ENCODE measurements at regions not wholly inside any gene's neighbourhood (a gene's known extent, or its start where the extent isn't known, plus 50 kb on each side); places are given as distances from the start of the nearest gene placed in this dataset.

DNA sequence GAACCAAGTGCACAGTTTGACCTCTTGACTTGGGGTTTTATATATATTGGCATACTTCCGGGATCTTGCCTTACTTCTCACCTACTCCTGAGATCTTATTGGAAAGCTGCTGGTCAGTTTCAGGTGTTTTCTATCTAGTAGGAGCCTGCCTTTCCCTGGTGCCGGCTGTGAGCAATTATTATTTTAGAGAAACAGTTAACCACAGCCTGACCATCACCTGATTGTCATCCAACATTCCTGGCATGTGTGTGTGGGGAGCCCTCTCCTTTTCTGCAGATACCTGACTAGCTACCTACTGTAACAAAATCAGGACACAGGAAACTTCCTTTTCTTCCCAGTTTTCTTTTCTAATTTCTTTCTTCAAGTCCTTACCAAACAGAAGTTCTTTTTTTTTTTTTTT lies 220.4 kb downstream of the ATP23 start:
- Histone ChIP-seq H3K4me1 (ENCODE audit: control insufficient read depth in 1 of 2, extremely low read depth in 1 of 2, insufficient read depth in 2 of 2, low read length in 2 of 2) (no peaks in the 10 kb centered on the region), H3K9me3 (no peaks in the 10 kb centered on the region), H3K27me3 (replicated peaks in 1 of 2; ENCODE audit: control insufficient read depth in 2 of 2, extremely low read depth in 1 of 2, insufficient read depth in 2 of 2, low read length in 1 of 2) (peaks cover 0 to 10% of the 10 kb centered on the region in 2 experiments), H3K27ac (ENCODE audit: low read length) (no peak overlapping the region), H3K36me3 (ENCODE audit: control insufficient read depth in 2 of 2, extremely low read depth in 1 of 2, insufficient read depth in 1 of 2, low read length in 1 of 2) (no peaks in the 10 kb centered on the region), H3K4me3 (ENCODE audit: control insufficient read depth in 1 of 2, extremely low read depth in 1 of 2, low read length in 1 of 2) (no peak overlapping the region)
- ChIA-PET POLR2A (no interaction called here), CTCF (no interaction called here)
- DNase-seq, result no peak
- ATAC-seq (replicated peaks in 1 of 4), result no peak
- no peaks in the 10 kb centered on the region for H3K4me1 Mint-ChIP-seq
- H3K27ac Mint-ChIP-seq, result no peak overlapping the region
- no peak overlapping the region for H3K4me3 Mint-ChIP-seq
- H3K27me3 Mint-ChIP-seq, result peaks cover 20 to 23% of the 10 kb centered on the region in 2 donors
- no peaks in the 10 kb centered on the region for H3K36me3 Mint-ChIP-seq
- WGBS (ENCODE audit: insufficient coverage), result no CpG with 5 or more reads among the region's 2 CpGs
- H3K9me3 Mint-ChIP-seq, result no peaks in the 10 kb centered on the region

DNA sequence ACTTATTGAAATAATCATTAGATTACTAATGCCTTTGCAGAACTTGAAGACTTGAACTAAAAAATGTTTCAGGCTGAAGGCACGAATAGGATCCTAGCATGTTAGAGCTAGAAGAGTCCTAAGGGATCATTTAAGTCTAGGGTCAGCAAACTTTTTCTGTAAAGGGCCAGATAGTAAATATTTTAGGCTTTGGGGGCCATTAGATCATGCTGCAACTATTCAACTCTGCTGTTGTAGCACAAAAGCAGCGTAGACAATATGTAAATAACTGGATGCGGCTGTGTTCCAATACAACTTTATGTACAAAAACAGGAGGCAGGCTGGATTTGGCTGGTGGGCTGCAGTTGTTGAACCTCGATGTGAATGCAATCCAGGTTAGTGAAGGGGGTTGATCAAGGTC lies 221.7 kb downstream of the ATP23 start:
- WGBS (ENCODE audit: insufficient coverage), result 79% methylated on average over 2 of the region's 4 CpGs
- Mint-ChIP-seq H3K27me3 (peaks cover 20 to 23% of the 10 kb centered on the region in 2 donors), H3K36me3 (no peaks in the 10 kb centered on the region), H3K27ac (no peak overlapping the region), H3K9me3 (no peaks in the 10 kb centered on the region), H3K4me1 (no peaks in the 10 kb centered on the region), H3K4me3 (no peak overlapping the region)
- H3K9me3 ChIP-seq, result no peaks in the 10 kb centered on the region
- CTCF ChIA-PET, result no interaction called here
- H3K4me3 ChIP-seq (ENCODE audit: control insufficient read depth in 1 of 2, extremely low read depth in 1 of 2, low read length in 1 of 2), result no peak overlapping the region
- no peaks in the 10 kb centered on the region for H3K36me3 ChIP-seq (ENCODE audit: control insufficient read depth in 2 of 2, extremely low read depth in 1 of 2, insufficient read depth in 1 of 2, low read length in 1 of 2)
- POLR2A ChIA-PET, result no interaction called here
- H3K27ac ChIP-seq (ENCODE audit: low read length), result no peak overlapping the region
- no peaks in the 10 kb centered on the region for H3K4me1 ChIP-seq (ENCODE audit: control insufficient read depth in 1 of 2, extremely low read depth in 1 of 2, insufficient read depth in 2 of 2, low read length in 2 of 2)
- ATAC-seq (replicated peaks in 1 of 4), result no peak
- peaks cover 0 to 10% of the 10 kb centered on the region in 2 experiments for H3K27me3 ChIP-seq (replicated peaks in 1 of 2; ENCODE audit: control insufficient read depth in 2 of 2, extremely low read depth in 1 of 2, insufficient read depth in 2 of 2, low read length in 1 of 2)
- no peak for DNase-seq

DNA sequence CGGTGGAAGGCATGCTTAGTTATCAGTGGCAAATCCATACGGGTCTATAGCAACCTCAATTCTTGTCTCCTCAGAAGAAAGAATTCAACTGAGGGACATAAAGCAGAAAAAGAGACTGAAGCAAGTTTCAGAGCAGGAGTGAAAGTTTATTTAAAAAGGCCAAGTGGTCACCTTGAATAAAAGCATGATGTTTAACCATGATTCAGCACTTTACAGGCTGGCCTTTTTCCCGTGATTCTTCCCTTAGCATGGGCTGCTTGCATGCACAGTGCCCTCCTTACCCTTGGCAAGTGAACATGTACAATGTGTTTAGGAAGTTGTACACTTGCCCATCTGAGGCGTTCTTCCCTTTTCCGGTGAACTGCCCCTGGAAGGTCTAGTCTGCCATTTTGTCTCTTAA lies 225.3 kb downstream of the ATP23 start:
- DNase-seq (no peak), ATAC-seq (replicated peaks in 1 of 4) (no peak)
- peaks cover 0 to 5% of the 10 kb centered on the region in 2 experiments for H3K27me3 ChIP-seq (replicated peaks in 1 of 2; ENCODE audit: control insufficient read depth in 2 of 2, extremely low read depth in 1 of 2, insufficient read depth in 2 of 2, low read length in 1 of 2)
- Mint-ChIP-seq H3K36me3 (no peaks in the 10 kb centered on the region), H3K9me3 (no peaks in the 10 kb centered on the region), H3K4me3 (no peak overlapping the region), H3K4me1 (no peaks in the 10 kb centered on the region), H3K27me3 (peaks cover 14 to 26% of the 10 kb centered on the region in 2 donors), H3K27ac (no peak overlapping the region)
- no peaks in the 10 kb centered on the region for H3K9me3 ChIP-seq
- no peaks in the 10 kb centered on the region for H3K4me1 ChIP-seq (ENCODE audit: control insufficient read depth in 1 of 2, extremely low read depth in 1 of 2, insufficient read depth in 2 of 2, low read length in 2 of 2)
- WGBS (ENCODE audit: insufficient coverage), result 50% methylated on average over 2 of the region's 5 CpGs
- no peak overlapping the region for H3K4me3 ChIP-seq (ENCODE audit: control insufficient read depth in 1 of 2, extremely low read depth in 1 of 2, low read length in 1 of 2)
- no peak overlapping the region for H3K27ac ChIP-seq (ENCODE audit: low read length)
- ChIA-PET POLR2A (no interaction called here), CTCF (no interaction called here)
- H3K36me3 ChIP-seq (ENCODE audit: control insufficient read depth in 2 of 2, extremely low read depth in 1 of 2, insufficient read depth in 1 of 2, low read length in 1 of 2), result no peaks in the 10 kb centered on the region

DNA sequence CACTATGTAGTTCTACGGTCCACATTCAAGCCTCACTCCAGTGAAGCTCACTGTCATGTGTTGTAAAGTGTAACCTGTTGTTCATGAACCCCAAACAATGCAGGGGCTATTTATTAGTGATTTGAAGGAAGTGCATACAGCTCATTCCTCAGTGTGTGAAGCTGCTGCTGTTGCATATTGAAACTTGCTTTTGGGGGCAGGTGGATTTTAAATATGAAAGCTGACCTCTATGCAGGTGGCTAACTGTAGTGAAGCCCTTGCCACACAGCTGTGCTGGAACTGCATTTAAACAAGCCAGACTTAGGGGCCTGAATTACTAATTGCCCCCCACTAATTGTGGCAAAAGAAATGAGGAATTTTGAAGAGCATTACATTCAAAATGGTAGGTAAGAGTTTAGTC lies 226.3 kb downstream of the ATP23 start:
- peaks cover 12 to 22% of the 10 kb centered on the region in 2 donors for H3K27me3 Mint-ChIP-seq
- no peaks in the 10 kb centered on the region for H3K4me1 Mint-ChIP-seq
- no peak for DNase-seq
- H3K36me3 ChIP-seq (ENCODE audit: control insufficient read depth in 2 of 2, extremely low read depth in 1 of 2, insufficient read depth in 1 of 2, low read length in 1 of 2), result no peaks in the 10 kb centered on the region
- ChIA-PET CTCF (no interaction called here), POLR2A (no interaction called here)
- no peak overlapping the region for H3K4me3 ChIP-seq (ENCODE audit: control insufficient read depth in 1 of 2, extremely low read depth in 1 of 2, low read length in 1 of 2)
- no peaks in the 10 kb centered on the region for H3K4me1 ChIP-seq (ENCODE audit: control insufficient read depth in 1 of 2, extremely low read depth in 1 of 2, insufficient read depth in 2 of 2, low read length in 2 of 2)
- no peak overlapping the region for H3K27ac ChIP-seq (ENCODE audit: low read length)
- no peak for ATAC-seq (replicated peaks in 1 of 4)
- H3K9me3 Mint-ChIP-seq, result no peaks in the 10 kb centered on the region
- no CpG with 5 or more reads among the region's 1 CpG for WGBS (ENCODE audit: insufficient coverage)
- H3K4me3 Mint-ChIP-seq, result no peak overlapping the region
- H3K36me3 Mint-ChIP-seq, result no peaks in the 10 kb centered on the region
- no peak overlapping the region for H3K27ac Mint-ChIP-seq
- no peaks in the 10 kb centered on the region for H3K9me3 ChIP-seq
- H3K27me3 ChIP-seq (replicated peaks in 1 of 2; ENCODE audit: control insufficient read depth in 2 of 2, extremely low read depth in 1 of 2, insufficient read depth in 2 of 2, low read length in 1 of 2), result peaks cover 0 to 10% of the 10 kb centered on the region in 2 experiments

DNA sequence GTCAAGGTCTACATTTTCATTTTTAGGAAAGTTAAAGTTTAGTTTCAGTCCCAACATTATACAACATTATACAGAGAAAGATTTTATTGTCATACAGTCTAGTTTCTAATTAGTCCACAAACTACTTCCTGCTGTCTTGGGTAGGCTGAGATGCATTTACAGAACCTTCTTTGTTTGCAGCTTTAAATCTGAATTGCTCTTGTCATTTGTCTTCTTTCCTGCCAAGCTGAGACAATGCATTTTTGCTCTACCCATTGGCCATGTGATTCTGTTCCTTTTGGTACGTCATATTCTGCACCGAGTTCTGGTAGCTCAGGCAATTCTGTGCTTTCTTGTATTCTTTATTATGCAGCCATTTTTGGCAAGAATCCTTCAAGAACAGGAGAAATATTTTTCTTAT lies 228.5 kb downstream of the ATP23 start:
- no peaks in the 10 kb centered on the region for H3K9me3 ChIP-seq
- H3K4me3 Mint-ChIP-seq, result no peak overlapping the region
- H3K27me3 ChIP-seq (replicated peaks in 1 of 2; ENCODE audit: control insufficient read depth in 2 of 2, extremely low read depth in 1 of 2, insufficient read depth in 2 of 2, low read length in 1 of 2), result peaks cover 0 to 13% of the 10 kb centered on the region in 2 experiments
- no peak overlapping the region for H3K4me3 ChIP-seq (ENCODE audit: control insufficient read depth in 1 of 2, extremely low read depth in 1 of 2, low read length in 1 of 2)
- no peaks in the 10 kb centered on the region for H3K9me3 Mint-ChIP-seq
- no peak overlapping the region for H3K27ac Mint-ChIP-seq
- 60% methylated on average over 2 of the region's 2 CpGs for WGBS (ENCODE audit: insufficient coverage)
- peaks cover 12 to 25% of the 10 kb centered on the region in 2 donors for H3K27me3 Mint-ChIP-seq
- ChIA-PET CTCF (no interaction called here), POLR2A (no interaction called here)
- H3K4me1 ChIP-seq (ENCODE audit: control insufficient read depth in 1 of 2, extremely low read depth in 1 of 2, insufficient read depth in 2 of 2, low read length in 2 of 2), result no peaks in the 10 kb centered on the region
- no peaks in the 10 kb centered on the region for H3K4me1 Mint-ChIP-seq
- no peaks in the 10 kb centered on the region for H3K36me3 ChIP-seq (ENCODE audit: control insufficient read depth in 2 of 2, extremely low read depth in 1 of 2, insufficient read depth in 1 of 2, low read length in 1 of 2)
- DNase-seq, result no peak
- no peak for ATAC-seq (replicated peaks in 1 of 4)
- H3K27ac ChIP-seq (ENCODE audit: low read length), result no peak overlapping the region
- no peaks in the 10 kb centered on the region for H3K36me3 Mint-ChIP-seq

DNA sequence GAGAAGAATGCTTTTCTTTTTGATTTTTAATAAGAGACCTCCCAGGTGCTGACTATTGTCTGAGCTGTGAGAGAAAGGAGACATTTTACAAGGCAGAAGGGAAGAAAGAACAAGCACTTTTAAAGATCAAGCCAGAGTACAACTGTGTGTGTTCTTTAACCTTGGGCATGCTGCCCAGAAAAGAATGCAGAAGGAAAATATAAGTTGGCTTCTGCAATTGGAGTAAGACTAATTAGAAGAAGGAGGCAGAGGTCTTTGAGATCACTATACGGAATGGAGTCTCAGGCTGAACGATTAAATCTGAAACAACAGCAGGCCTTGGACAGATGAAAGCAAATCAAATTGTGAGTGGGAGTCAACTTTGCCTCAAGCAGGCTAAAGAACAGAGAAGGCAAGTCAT lies 230.5 kb downstream of the ATP23 start:
- DNase-seq, result no peak
- Mint-ChIP-seq H3K36me3 (no peaks in the 10 kb centered on the region), H3K4me1 (peaks cover 0 to 2% (median 0%) of the 10 kb centered on the region in 3 donors), H3K27me3 (peaks cover 19 to 24% of the 10 kb centered on the region in 2 donors), H3K27ac (no peak overlapping the region), H3K4me3 (no peak overlapping the region), H3K9me3 (no peaks in the 10 kb centered on the region)
- Histone ChIP-seq H3K9me3 (no peaks in the 10 kb centered on the region), H3K27me3 (replicated peaks in 1 of 2; ENCODE audit: control insufficient read depth in 2 of 2, extremely low read depth in 1 of 2, insufficient read depth in 2 of 2, low read length in 1 of 2) (peaks cover 0 to 13% of the 10 kb centered on the region in 2 experiments), H3K4me3 (ENCODE audit: control insufficient read depth in 1 of 2, extremely low read depth in 1 of 2, low read length in 1 of 2) (no peak overlapping the region), H3K27ac (ENCODE audit: low read length) (no peak overlapping the region), H3K4me1 (ENCODE audit: control insufficient read depth in 1 of 2, extremely low read depth in 1 of 2, insufficient read depth in 2 of 2, low read length in 2 of 2) (no peaks in the 10 kb centered on the region), H3K36me3 (ENCODE audit: control insufficient read depth in 2 of 2, extremely low read depth in 1 of 2, insufficient read depth in 1 of 2, low read length in 1 of 2) (no peaks in the 10 kb centered on the region)
- POLR2A ChIA-PET, result no interaction called here
- CTCF ChIA-PET, result no interaction called here
- 100% methylated on average over 2 of the region's 2 CpGs for WGBS (ENCODE audit: insufficient coverage)
- ATAC-seq (replicated peaks in 1 of 4), result no peak

DNA sequence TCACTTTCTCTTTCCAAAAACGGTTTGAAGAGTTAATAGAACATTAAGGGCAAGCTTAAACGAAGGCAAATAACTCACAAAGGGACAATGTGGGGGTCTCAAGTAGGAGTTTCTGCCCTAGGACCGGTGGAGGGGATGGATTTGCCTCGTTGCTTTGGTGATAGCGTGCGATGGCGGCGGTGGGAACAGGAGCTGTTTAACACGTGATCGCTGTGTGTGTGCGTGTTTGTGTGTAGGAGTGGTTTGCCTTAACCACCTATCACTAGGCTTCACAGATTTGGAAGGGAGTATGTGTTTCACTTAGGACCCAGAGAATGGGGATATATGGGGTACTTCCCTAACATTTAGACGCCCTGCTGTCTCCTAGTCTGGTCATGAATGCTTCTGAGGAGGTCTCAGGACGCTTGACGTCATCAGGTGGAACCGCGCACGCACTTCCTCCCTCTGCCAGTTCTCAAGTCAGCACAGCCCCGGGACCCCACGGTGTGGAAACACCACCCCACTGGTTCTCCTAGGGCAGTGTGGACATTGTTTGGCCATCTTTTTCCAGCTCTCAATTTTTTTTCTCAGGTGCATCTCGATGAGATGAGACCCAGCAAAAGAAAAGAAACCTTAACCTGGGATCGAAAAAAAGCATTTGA lies 231.2 kb downstream of the ATP23 start:
- DNase-seq (no peak), ATAC-seq (replicated peaks in 1 of 4) (no peak)
- H3K36me3 Mint-ChIP-seq, result no peaks in the 10 kb centered on the region
- H3K9me3 Mint-ChIP-seq, result no peaks in the 10 kb centered on the region
- WGBS (ENCODE audit: insufficient coverage), result 86% methylated on average over 10 of the region's 21 CpGs
- POLR2A ChIA-PET, result no interaction called here
- H3K27me3 Mint-ChIP-seq, result peaks cover 24 to 30% of the 10 kb centered on the region in 2 donors
- Histone ChIP-seq H3K9me3 (no peaks in the 10 kb centered on the region), H3K4me3 (ENCODE audit: control insufficient read depth in 1 of 2, extremely low read depth in 1 of 2, low read length in 1 of 2) (no peak overlapping the region), H3K36me3 (ENCODE audit: control insufficient read depth in 2 of 2, extremely low read depth in 1 of 2, insufficient read depth in 1 of 2, low read length in 1 of 2) (no peaks in the 10 kb centered on the region), H3K4me1 (ENCODE audit: control insufficient read depth in 1 of 2, extremely low read depth in 1 of 2, insufficient read depth in 2 of 2, low read length in 2 of 2) (no peaks in the 10 kb centered on the region), H3K27me3 (replicated peaks in 1 of 2; ENCODE audit: control insufficient read depth in 2 of 2, extremely low read depth in 1 of 2, insufficient read depth in 2 of 2, low read length in 1 of 2) (peaks cover 0 to 13% of the 10 kb centered on the region in 2 experiments), H3K27ac (ENCODE audit: low read length) (no peak overlapping the region)
- CTCF ChIA-PET, result no interaction called here
- no peak overlapping the region for H3K4me3 Mint-ChIP-seq
- H3K27ac Mint-ChIP-seq, result no peak overlapping the region
- peaks cover 0 to 2% (median 0%) of the 10 kb centered on the region in 3 donors for H3K4me1 Mint-ChIP-seq
